ENCODE measurements at regions not wholly inside any gene's neighbourhood (a gene's known extent, or its start where the extent isn't known, plus 50 kb on each side); places are given as distances from the start of the nearest gene placed in this dataset.
A peak's percentile ranks its signal among the peaks of the same experiment; 100 is the strongest.

- H3K4me3 Mint-ChIP-seq, result no peak overlapping the region
- peaks cover 40% of the 10 kb centered on the region for H3K9me3 Mint-ChIP-seq
- ATAC-seq (no peak), DNase-seq (no peak)
- H3K4me1 Mint-ChIP-seq, result no peaks in the 10 kb centered on the region
- no peaks in the 10 kb centered on the region for H3K27me3 Mint-ChIP-seq
- H3K27ac Mint-ChIP-seq, result no peak overlapping the region
- peaks cover 7% of the 10 kb centered on the region for H3K36me3 Mint-ChIP-seq (ENCODE audit: low read depth)
Measured at GRCh38 chr11:22991196-22991595, 130.9 kb upstream of the CCDC179 start.

GRCh38 chr11:23006730-23007129, 146.5 kb upstream of the CCDC179 start:
- H3K36me3 Mint-ChIP-seq (ENCODE audit: low read depth), result no peaks in the 10 kb centered on the region
- ATAC-seq, result no peak
- no peak overlapping the region for H3K4me3 Mint-ChIP-seq

DNA sequence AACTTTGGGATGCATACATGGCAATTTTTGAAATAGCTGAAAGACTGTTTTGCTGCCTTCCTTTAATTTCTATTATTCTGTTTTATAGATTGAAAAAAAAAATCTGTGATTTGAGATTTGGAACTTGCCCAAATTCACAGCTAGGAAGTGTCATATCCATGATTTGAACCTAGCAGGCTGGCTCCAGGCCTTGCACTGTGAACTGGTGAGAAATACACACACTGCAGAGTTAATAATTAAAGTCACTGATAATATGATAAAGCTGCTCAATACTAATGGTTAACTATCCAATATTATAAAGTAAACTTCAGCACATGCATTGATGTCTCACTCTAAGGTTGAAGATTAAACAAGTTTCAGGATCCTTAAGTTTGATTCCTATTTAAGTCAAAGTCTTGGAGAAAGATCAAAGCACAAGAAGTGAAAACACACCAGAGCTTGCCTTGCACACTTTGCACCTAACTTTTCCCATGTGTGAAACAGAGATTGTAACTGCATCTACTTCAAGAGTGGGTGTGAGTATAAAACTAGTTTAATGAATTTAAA, 150.6 kb upstream of the CCDC179 start:
- no peaks in the 10 kb centered on the region for H3K27me3 Mint-ChIP-seq

More at GRCh38 chr11:23006730-23007129, 146.5 kb upstream of the CCDC179 start:
- no peaks in the 10 kb centered on the region for H3K27me3 Mint-ChIP-seq
- peaks cover 22% of the 10 kb centered on the region for H3K9me3 Mint-ChIP-seq
- DNase-seq, result no peak
- no peaks in the 10 kb centered on the region for H3K4me1 Mint-ChIP-seq
- no peak overlapping the region for H3K27ac Mint-ChIP-seq

GRCh38 chr11:23012930-23013329, 152.7 kb upstream of the CCDC179 start:
- Mint-ChIP-seq H3K27me3 (no peaks in the 10 kb centered on the region), H3K4me3 (no peak overlapping the region), H3K36me3 (ENCODE audit: low read depth) (no peaks in the 10 kb centered on the region), H3K9me3 (peaks cover 3% of the 10 kb centered on the region), H3K4me1 (no peaks in the 10 kb centered on the region), H3K27ac (no peak overlapping the region)
- no peak for ATAC-seq
- DNase-seq, result no peak

More for the DNA sequence above, 150.6 kb upstream of the CCDC179 start:
- Mint-ChIP-seq H3K36me3 (ENCODE audit: low read depth) (no peaks in the 10 kb centered on the region), H3K4me1 (no peaks in the 10 kb centered on the region), H3K4me3 (no peak overlapping the region), H3K9me3 (peaks cover 3% of the 10 kb centered on the region), H3K27ac (no peak overlapping the region)
- no peak for ATAC-seq
- DNase-seq, result no peak

- H3K4me3 Mint-ChIP-seq, result no peak overlapping the region
- H3K27me3 Mint-ChIP-seq, result no peaks in the 10 kb centered on the region
- no peaks in the 10 kb centered on the region for H3K4me1 Mint-ChIP-seq
- DNase-seq (no peak), ATAC-seq (no peak)
- no peaks in the 10 kb centered on the region for H3K36me3 Mint-ChIP-seq (ENCODE audit: low read depth)
- no peak overlapping the region for H3K27ac Mint-ChIP-seq
- H3K9me3 Mint-ChIP-seq, result peaks cover 1% of the 10 kb centered on the region
Measured at GRCh38 chr11:23013509-23013908, 153.2 kb upstream of the CCDC179 start.

DNA sequence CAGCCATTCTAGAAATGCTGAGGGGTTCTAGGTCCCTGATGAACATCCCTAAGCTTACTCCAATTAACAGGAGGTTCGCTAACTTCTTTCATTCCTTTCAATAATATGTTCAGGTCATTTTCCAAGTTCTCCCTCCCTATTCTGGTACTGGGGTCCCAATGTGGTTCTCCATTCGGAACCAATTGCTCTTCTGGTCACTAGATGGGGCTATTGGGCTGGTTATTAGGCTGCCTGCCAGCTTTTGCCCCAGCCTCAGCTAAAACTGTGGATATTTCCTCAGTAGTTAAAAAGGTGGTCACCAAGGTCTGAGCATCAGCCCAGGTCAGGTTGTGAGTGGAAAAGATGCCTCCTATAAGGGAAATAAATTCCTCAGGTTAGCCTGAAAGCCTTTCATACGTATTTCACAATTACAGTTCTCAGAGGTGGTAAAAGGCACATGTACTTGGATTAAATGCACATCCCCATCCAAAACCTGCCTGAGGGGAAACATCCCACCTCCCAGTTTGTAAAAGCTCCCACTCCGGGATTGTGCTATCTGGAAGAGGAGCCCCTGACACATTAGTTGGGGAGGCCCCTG, 161.1 kb upstream of the CCDC179 start:
- Mint-ChIP-seq H3K4me1 (no peaks in the 10 kb centered on the region), H3K36me3 (ENCODE audit: low read depth) (no peaks in the 10 kb centered on the region), H3K27ac (no peak overlapping the region), H3K4me3 (no peak overlapping the region), H3K9me3 (no peaks in the 10 kb centered on the region), H3K27me3 (no peaks in the 10 kb centered on the region)
- peak; percentile 4 for DNase-seq
- peak; percentile 28 for ATAC-seq

DNA sequence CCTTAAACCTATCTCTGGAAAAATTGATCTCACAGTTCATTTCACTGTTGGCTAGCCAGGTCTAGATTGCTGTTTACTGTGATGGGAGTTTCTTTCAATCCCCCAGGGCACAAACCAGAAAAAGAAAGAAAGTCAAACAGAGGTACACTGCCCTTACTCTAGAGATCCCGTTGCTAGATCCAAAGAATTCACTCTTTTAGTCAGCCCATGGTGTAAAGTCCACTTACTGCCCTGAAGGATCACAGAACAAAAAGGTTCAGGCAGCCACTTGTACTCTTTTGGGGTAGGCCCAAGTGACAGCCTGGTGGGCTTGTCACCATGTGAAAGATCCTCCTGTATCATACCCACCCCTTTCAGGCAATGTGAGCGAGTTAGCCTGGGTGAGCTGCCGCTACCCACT, 162.6 kb upstream of the CCDC179 start:
- Mint-ChIP-seq H3K36me3 (ENCODE audit: low read depth) (no peaks in the 10 kb centered on the region), H3K4me1 (no peaks in the 10 kb centered on the region)

GRCh38 chr11:23023319-23023718, 163.0 kb upstream of the CCDC179 start:
- no peaks in the 10 kb centered on the region for H3K9me3 Mint-ChIP-seq
- no peak overlapping the region for H3K4me3 Mint-ChIP-seq
- ATAC-seq (no peak), DNase-seq (no peak)
- no peaks in the 10 kb centered on the region for H3K27me3 Mint-ChIP-seq
- no peak overlapping the region for H3K27ac Mint-ChIP-seq
- no peaks in the 10 kb centered on the region for H3K4me1 Mint-ChIP-seq
- no peaks in the 10 kb centered on the region for H3K36me3 Mint-ChIP-seq (ENCODE audit: low read depth)

More for the DNA sequence above, 162.6 kb upstream of the CCDC179 start:
- H3K27me3 Mint-ChIP-seq, result no peaks in the 10 kb centered on the region
- no peak overlapping the region for H3K27ac Mint-ChIP-seq
- no peak for DNase-seq
- H3K9me3 Mint-ChIP-seq, result no peaks in the 10 kb centered on the region
- no peak for ATAC-seq
- H3K4me3 Mint-ChIP-seq, result no peak overlapping the region

DNA sequence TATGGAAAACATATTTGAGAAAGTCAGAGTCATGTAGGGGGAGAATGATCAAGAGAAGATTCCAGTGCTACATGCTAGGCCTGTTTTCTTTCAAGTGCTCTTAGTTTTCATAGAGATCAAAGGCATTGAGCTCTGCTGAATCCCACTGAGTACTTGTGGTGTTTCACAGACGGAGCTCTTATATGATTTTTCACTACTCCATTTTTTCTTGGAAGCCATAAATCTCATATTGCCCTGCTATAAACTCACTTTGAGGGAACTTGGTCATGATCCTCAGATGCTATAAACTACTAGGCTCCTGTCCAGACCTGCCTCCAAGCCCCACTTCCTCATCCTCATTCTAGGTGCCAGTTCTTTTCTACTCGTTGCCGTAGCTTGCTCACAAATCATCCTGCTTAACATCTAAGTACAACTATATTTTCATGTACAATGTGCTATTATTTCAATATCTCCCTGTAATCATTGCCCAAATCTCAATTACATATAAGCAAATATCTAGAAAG, 180.8 kb upstream of the CCDC179 start:
- no peaks in the 10 kb centered on the region for H3K4me1 Mint-ChIP-seq
- DNase-seq, result no peak
- H3K9me3 Mint-ChIP-seq, result peaks cover 12% of the 10 kb centered on the region
- H3K27me3 Mint-ChIP-seq, result no peaks in the 10 kb centered on the region
- no peaks in the 10 kb centered on the region for H3K36me3 Mint-ChIP-seq (ENCODE audit: low read depth)
- H3K27ac Mint-ChIP-seq, result no peak overlapping the region
- H3K4me3 Mint-ChIP-seq, result no peak overlapping the region
- no peak for ATAC-seq

- DNase-seq (no peak), ATAC-seq (no peak)
- Mint-ChIP-seq H3K4me3 (no peak overlapping the region), H3K27ac (no peak overlapping the region), H3K36me3 (ENCODE audit: low read depth) (no peaks in the 10 kb centered on the region), H3K27me3 (no peaks in the 10 kb centered on the region), H3K4me1 (no peaks in the 10 kb centered on the region), H3K9me3 (no peaks in the 10 kb centered on the region)
Measured at GRCh38 chr11:23058656-23059055, 198.4 kb upstream of the CCDC179 start.

- H3K9me3 Mint-ChIP-seq, result no peaks in the 10 kb centered on the region
- H3K27ac Mint-ChIP-seq, result no peak overlapping the region
- no peaks in the 10 kb centered on the region for H3K36me3 Mint-ChIP-seq (ENCODE audit: low read depth)
- ATAC-seq (no peak), DNase-seq (no peak)
- H3K27me3 Mint-ChIP-seq, result no peaks in the 10 kb centered on the region
- H3K4me3 Mint-ChIP-seq, result no peak overlapping the region
- no peaks in the 10 kb centered on the region for H3K4me1 Mint-ChIP-seq
Measured at GRCh38 chr11:23063276-23063675, 203.0 kb upstream of the CCDC179 start.

- no peak overlapping the region for H3K27ac Mint-ChIP-seq
- no peaks in the 10 kb centered on the region for H3K27me3 Mint-ChIP-seq
- no peak overlapping the region for H3K4me3 Mint-ChIP-seq
- no peak for DNase-seq
- ATAC-seq, result peak; percentile 40
- no peaks in the 10 kb centered on the region for H3K36me3 Mint-ChIP-seq (ENCODE audit: low read depth)
- H3K4me1 Mint-ChIP-seq, result no peaks in the 10 kb centered on the region
- H3K9me3 Mint-ChIP-seq, result no peaks in the 10 kb centered on the region
Measured at GRCh38 chr11:23078289-23078971, 218.2 kb upstream of the CCDC179 start.

GRCh38 chr11:23079382-23079813, 219.1 kb upstream of the CCDC179 start:
- H3K4me3 Mint-ChIP-seq, result no peak overlapping the region
- H3K36me3 Mint-ChIP-seq (ENCODE audit: low read depth), result no peaks in the 10 kb centered on the region
- H3K27ac Mint-ChIP-seq, result no peak overlapping the region
- H3K9me3 Mint-ChIP-seq, result no peaks in the 10 kb centered on the region
- no peak for ATAC-seq
- no peak for DNase-seq
- no peaks in the 10 kb centered on the region for H3K27me3 Mint-ChIP-seq
- H3K4me1 Mint-ChIP-seq, result no peaks in the 10 kb centered on the region

GRCh38 chr11:23087407-23087806, 227.1 kb upstream of the CCDC179 start:
- ATAC-seq (no peak), DNase-seq (no peak)
- Mint-ChIP-seq H3K36me3 (ENCODE audit: low read depth) (no peaks in the 10 kb centered on the region), H3K4me3 (no peak overlapping the region), H3K4me1 (no peaks in the 10 kb centered on the region), H3K27me3 (no peaks in the 10 kb centered on the region), H3K9me3 (no peaks in the 10 kb centered on the region), H3K27ac (no peak overlapping the region)

- Mint-ChIP-seq H3K27ac (no peak overlapping the region), H3K4me3 (no peak overlapping the region), H3K36me3 (ENCODE audit: low read depth) (no peaks in the 10 kb centered on the region), H3K27me3 (no peaks in the 10 kb centered on the region), H3K9me3 (no peaks in the 10 kb centered on the region), H3K4me1 (no peaks in the 10 kb centered on the region)
- no peak for ATAC-seq
- no peak for DNase-seq
Measured at GRCh38 chr11:23090659-23091058, 230.4 kb upstream of the CCDC179 start.
